Fibroblast of lung (primary cell): ENCODE measurements at regions not wholly inside any gene's neighbourhood (a gene's known extent, or its start where the extent isn't known, plus 50 kb on each side); places are given as distances from the start of the nearest gene placed in this dataset.

ENCODE experiments used
- DNase-seq, 2 donors: peaks; one replicate each; pipeline versions ENCODE4 v3.0.0 to v3.0.0-alpha.2; 2010; ENCODE audit warnings: low read depth in 2 of 2
- H2AFZ ChIP-seq: 2 replicates; pipeline ENCODE4 v1.5.1; 2012; ENCODE audit warnings: low read length, control low read depth, inconsistent platforms
- H3K27ac ChIP-seq: 2 replicates; pipeline ENCODE4 v1.5.1; 2011; ENCODE audit warnings: low read length, control low read depth; ENCODE audit not compliant: insufficient read depth
- H3K27me3 ChIP-seq: 2 replicates; pipeline ENCODE4 v1.5.1; 2011; ENCODE audit warnings: mild to moderate bottlenecking, low read length; ENCODE audit not compliant: control insufficient read depth, insufficient read depth
- H3K36me3 ChIP-seq: 2 replicates; pipeline ENCODE4 v1.5.1; 2011; ENCODE audit warnings: low read length; ENCODE audit not compliant: control insufficient read depth, insufficient read depth
- H3K4me1 ChIP-seq: 2 replicates; pipeline ENCODE4 v1.5.1; 2011; ENCODE audit warnings: low read length; ENCODE audit not compliant: control insufficient read depth, insufficient read depth; ENCODE audit errors: extremely low read depth
- H3K4me2 ChIP-seq: 2 replicates; pipeline ENCODE4 v1.5.1; 2011; ENCODE audit warnings: low read length, control low read depth; ENCODE audit not compliant: insufficient read depth; ENCODE audit errors: extremely low read depth
- H3K4me3 ChIP-seq, 4 experiments: fragments of 200-600 bp in 1 of 4; sonication (generic) in 1 of 4; replicated peaks in 1 of 4; 2 replicates each; pipeline ENCODE4 v1.5.1; 2011 to 2016; ENCODE audit warnings: low read length in 4 of 4, low read depth in 3 of 4, mild to moderate bottlenecking in 3 of 4, control low read depth in 2 of 4, inconsistent platforms in 1 of 4, mixed read lengths in 1 of 4; ENCODE audit not compliant: insufficient read depth in 1 of 4; ENCODE audit errors: control extremely low read depth in 1 of 4
- H3K79me2 ChIP-seq: 2 replicates; pipeline ENCODE4 v1.5.1; 2012; ENCODE audit warnings: mild to moderate bottlenecking, low read length, inconsistent platforms; ENCODE audit not compliant: control insufficient read depth, insufficient read depth
- H3K9ac ChIP-seq: 2 replicates; pipeline ENCODE4 v1.5.1; 2011; ENCODE audit warnings: mild to moderate bottlenecking, low read length, control low read depth; ENCODE audit not compliant: insufficient read depth
- H3K9me3 ChIP-seq: 2 replicates; pipeline ENCODE4 v1.5.1; 2012; ENCODE audit warnings: low read depth, low read length; ENCODE audit not compliant: control insufficient read depth, insufficient read depth
- H4K20me1 ChIP-seq: 2 replicates; pipeline ENCODE4 v1.5.1; 2011; ENCODE audit warnings: low read length; ENCODE audit not compliant: control insufficient read depth, insufficient read depth; ENCODE audit errors: extremely low read depth
- CTCF ChIP-seq, 2 donors: IDR thresholded peaks in 1 of 2; conservative IDR thresholded peaks in 1 of 2; 1 replicate in 1 of 2; 2 replicates in 1 of 2; pipeline ENCODE4 v1.5.1; 2011 to 2012; ENCODE audit warnings: low read length in 2 of 2, control low read depth in 1 of 2, inconsistent platforms in 1 of 2, low read depth in 1 of 2, mild to moderate bottlenecking in 1 of 2
- EZH2 ChIP-seq: IDR thresholded peaks from 2 replicates; pipeline ENCODE4 v1.5.1; 2012; ENCODE audit warnings: low read length, control low read depth, mild to moderate bottlenecking; ENCODE audit errors: missing control alignments

- Histone ChIP-seq H3K36me3 (no peaks in the 10 kb centered on the region), H3K9ac (no peak overlapping the region), H3K27ac (no peak overlapping the region), H3K79me2 (no peaks in the 10 kb centered on the region), H2AFZ (no peak overlapping the region), H3K4me3 (no peak overlapping the region), H3K4me2 (no peak overlapping the region), H3K4me1 (no peaks in the 10 kb centered on the region), H3K9me3 (no peaks in the 10 kb centered on the region), H3K27me3 (no peaks in the 10 kb centered on the region), H4K20me1 (no peaks in the 10 kb centered on the region)
- TF ChIP-seq CTCF (conservative IDR thresholded peaks at IDR 0.05 in 1 of 2, IDR thresholded peaks at IDR 0.05 in 1 of 2; ENCODE audit: low read depth in 1 of 2, low read length in 2 of 2) (no peak), EZH2 (no peak)
- no peak for DNase-seq
These were observed 72.6 kb upstream of the PAK5 start for GRCh38 chr20:9911519-9911918.

- Histone ChIP-seq H2AFZ (no peak overlapping the region), H4K20me1 (no peaks in the 10 kb centered on the region), H3K4me2 (no peak overlapping the region), H3K4me3 (no peak overlapping the region), H3K27ac (no peak overlapping the region), H3K9me3 (no peaks in the 10 kb centered on the region), H3K36me3 (no peaks in the 10 kb centered on the region), H3K79me2 (no peaks in the 10 kb centered on the region), H3K4me1 (no peaks in the 10 kb centered on the region), H3K9ac (no peak overlapping the region), H3K27me3 (no peaks in the 10 kb centered on the region)
- DNase-seq: no peak
- TF ChIP-seq CTCF (conservative IDR thresholded peaks at IDR 0.05 in 1 of 2, IDR thresholded peaks at IDR 0.05 in 1 of 2; ENCODE audit: low read depth in 1 of 2, low read length in 2 of 2) (no peak), EZH2 (no peak)
These were observed 70.3 kb upstream of the PAK5 start for GRCh38 chr20:9909167-9909566.

GRCh38 chr20:9903048-9903655, 64.3 kb upstream of the PAK5 start:
- Histone ChIP-seq H3K4me3 (no peak overlapping the region), H3K9ac (no peak overlapping the region), H3K36me3 (no peaks in the 10 kb centered on the region), H3K4me2 (no peak overlapping the region), H2AFZ (no peak overlapping the region), H3K79me2 (no peaks in the 10 kb centered on the region), H3K4me1 (no peaks in the 10 kb centered on the region), H3K27me3 (peaks cover 4% of the 10 kb centered on the region), H3K9me3 (no peaks in the 10 kb centered on the region), H3K27ac (no peak overlapping the region), H4K20me1 (no peaks in the 10 kb centered on the region)
- no peak for DNase-seq
- TF ChIP-seq EZH2 (no peak), CTCF (conservative IDR thresholded peaks at IDR 0.05 in 1 of 2, IDR thresholded peaks at IDR 0.05 in 1 of 2; ENCODE audit: low read depth in 1 of 2, low read length in 2 of 2) (peak; percentile 17 to 50)
